HG02981 (cell line): ENCODE measurements at regions not wholly inside any gene's neighbourhood (a gene's known extent, or its start where the extent isn't known, plus 50 kb on each side); places are given as distances from the start of the nearest gene placed in this dataset.

Source experiments
- ATAC-seq: cut with Tn5 transposase; IDR thresholded peaks from one replicate; pipeline ENCODE4 v1.9.1; 2021; ENCODE audit warnings: mild to moderate bottlenecking, moderate library complexity; ENCODE audit not compliant: unreplicated experiment

DNA sequence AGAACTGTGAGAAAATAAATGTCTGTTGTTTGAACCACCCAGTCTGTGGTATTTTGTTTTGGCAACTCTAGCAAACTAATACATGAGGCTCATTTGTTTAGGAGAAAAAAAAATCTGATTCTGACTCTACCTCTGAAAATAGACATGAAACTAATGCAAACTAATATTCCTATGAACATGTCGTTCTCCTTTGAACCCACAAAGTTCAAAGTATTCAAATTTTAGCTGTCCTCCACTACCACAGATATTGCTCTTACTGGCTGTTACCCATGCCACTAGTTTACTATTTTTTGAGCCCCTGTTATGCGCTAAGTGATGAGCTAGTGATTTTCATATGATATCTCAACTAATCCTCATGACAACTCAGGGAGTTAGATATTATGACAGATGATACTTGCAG, 58.8 kb upstream of the ZNF804B start:
- ATAC-seq, result no peak

DNA sequence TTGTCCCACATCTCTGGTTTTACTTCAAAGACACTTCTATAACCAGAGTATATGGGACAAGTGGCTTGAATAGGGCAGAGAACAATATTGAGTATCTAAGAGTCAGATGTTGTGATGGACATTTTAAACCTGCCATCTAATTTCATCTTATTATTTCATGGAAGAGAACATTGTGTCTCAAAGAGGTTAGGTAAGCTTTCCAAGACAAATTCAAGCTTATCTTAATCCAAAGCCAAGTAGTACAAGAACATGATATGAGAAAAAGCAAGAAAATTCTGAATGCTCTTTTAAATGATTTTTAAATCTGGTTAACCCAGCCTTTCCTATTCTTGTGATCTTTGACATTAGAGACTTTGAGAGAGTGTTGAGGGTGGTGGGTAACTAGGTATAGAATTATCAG, 65.3 kb upstream of the ZNF804B start:
- ATAC-seq, result no peak

DNA sequence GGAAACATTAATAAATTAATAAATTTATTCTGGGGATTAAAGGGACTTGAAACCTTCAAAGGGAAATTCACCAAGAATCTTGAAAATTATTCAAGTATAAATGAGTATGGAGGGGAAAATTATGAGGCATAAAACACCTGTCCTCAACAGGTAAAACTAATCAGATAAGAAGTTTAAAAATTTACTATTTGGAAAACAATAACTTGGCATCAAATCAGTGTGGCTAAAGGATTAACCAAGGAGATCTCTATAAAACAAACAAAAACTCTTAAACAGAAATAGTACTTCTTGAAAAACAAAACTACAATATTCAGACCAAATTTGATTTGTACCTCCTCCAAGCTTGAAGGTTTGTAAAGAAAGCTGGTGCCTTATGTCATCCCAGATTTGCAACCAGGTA, 66.4 kb upstream of the ZNF804B start:
- ATAC-seq, result no peak

DNA sequence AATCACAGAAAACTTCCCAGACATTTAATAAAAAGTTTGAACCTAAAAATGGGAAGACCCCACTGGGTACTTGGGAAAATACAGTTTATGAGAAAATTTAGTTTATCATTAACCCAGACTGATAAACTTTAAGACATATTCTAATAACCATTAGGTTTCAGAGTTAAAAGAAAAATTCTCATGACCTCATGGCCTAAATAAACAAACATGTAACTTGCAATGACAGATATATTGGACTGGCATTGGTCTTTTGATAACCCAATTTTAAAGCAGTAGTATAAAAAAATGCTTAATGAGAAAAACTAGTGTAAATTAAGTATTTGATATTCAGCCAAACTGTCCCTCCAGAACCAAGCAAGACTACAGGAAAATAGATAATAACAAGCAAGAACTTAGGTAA, 67.0 kb upstream of the ZNF804B start:
- no peak for ATAC-seq

DNA sequence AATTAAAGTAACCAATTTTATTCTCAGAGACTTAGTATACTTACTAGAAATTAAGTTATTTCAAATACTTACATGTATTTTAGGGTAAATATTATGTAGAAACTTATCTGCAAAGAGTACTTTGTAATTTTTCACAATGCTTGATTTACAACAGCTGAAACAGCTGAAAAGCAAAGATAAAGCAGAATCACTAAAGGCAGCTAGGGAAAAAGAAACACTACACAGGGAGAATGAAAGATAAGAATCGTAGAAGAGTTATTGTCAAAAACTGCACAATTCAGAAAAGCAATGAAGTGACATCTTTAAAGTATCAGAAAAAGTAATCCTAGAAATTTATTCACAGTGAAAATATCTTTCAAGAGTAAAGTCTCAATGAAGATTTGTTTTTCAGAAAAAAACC, 69.7 kb upstream of the ZNF804B start:
- ATAC-seq, result no peak

DNA sequence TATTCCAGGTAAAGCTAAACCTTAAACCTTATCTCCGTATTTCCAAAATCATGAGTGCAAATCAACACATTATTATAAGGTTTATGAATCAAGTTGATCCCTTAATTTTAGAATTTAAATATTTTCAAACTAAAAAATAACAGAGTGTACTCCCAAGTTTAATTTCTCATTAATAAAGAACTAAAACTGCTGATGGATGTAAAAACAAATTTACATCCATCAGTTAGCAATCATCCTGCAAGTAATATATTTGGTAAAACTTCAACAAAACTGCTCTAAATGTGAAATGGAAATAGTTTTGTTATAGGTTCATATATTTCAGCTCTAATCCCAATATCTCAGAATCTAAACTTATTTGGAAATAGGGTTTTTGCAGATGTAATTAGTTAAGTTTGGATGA, 71.3 kb upstream of the ZNF804B start:
- no peak for ATAC-seq

DNA sequence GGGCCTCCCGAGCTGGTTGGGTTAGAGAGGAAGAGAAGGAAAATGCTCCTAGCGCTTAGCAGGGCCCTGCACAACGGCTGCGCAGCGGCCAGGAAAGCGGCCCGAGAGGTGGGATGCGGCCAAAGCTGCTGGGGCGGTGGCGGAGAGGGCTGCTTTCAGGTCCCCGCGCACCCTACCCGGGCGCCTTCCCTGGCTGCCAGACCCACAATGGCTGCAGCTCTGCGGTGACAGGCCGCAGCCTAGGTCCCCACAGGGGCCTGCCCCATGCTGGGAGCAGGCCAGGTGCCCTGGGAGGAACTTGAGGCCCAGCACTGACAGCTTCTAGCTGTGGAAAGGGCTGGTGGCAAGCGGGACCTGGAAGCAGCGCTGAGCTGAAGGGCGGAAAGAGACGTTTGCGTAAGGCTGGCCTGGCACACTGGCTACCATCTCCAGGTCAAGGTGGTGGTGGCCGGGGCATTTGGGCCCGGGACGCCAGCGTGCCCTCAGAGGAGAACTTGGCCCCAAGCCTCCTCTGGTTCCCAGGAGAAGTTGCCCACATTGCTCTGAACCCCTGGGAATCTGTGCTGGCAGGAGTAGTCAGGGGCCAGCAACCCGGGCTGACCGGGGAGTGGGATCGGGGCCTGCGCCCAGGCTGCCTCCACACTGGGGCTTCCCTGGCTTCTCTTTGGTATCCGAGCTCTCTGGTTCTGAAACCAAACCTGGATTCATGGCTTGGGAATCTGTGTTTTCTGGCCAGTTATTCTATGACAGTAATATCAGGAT, 72.9 kb upstream of the ZNF804B start:
- no peak for ATAC-seq

DNA sequence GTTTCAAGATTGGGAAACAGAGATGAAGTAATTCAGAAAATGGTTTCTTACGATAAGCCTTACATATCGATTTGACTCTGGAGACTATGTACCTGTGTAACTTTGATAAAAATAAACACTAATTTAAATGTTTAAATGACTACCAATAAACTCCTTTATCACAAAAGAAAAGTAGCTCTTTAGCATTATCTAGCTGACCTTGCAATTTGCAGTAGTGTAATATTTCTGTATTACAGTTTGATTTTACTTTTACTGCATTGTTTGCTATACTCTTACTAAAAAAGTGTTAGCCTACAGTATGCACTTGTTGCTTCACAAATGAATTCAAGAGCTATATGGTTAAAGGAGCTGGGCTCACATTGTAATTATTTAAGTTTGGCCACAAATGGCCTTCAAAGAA, 77.8 kb upstream of the ZNF804B start:
- ATAC-seq, result no peak

DNA sequence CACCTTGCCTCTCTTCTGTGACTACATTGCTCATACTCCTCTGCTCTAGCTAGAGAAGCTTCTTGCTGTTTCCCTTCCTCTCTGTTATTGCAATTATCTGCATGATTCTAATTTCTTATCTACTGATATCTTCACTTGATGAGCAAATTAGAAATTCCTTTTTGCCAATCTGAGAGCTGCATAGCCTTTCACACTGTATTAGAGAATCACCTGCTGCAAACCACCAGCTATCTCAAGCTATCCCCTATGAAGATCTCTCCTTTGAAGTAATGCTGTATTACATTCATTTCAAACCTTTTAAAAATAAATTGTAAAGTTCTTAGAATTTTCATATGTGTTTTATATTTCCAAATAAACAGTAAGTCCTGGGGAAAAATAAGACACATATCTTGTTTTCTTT, 89.0 kb upstream of the ZNF804B start:
- ATAC-seq, result no peak

DNA sequence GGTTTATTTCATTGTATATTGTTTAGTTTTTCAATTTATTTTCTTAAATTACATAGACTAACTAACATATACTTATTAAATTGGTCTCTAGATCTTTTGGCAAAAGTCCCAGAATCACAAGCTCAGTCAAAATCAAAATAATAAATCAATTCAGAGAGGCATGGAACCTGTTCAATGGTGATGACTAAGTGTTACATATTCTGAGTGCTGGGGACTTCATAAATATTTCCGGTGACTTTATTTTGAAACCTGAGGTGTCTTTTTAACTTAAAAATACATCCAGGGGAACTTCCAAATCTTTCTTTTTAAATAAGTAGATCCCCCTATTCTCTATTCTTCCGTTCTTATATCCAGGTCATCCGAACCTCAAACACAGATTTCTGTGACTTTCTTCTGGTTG, 89.6 kb upstream of the ZNF804B start:
- no peak for ATAC-seq

DNA sequence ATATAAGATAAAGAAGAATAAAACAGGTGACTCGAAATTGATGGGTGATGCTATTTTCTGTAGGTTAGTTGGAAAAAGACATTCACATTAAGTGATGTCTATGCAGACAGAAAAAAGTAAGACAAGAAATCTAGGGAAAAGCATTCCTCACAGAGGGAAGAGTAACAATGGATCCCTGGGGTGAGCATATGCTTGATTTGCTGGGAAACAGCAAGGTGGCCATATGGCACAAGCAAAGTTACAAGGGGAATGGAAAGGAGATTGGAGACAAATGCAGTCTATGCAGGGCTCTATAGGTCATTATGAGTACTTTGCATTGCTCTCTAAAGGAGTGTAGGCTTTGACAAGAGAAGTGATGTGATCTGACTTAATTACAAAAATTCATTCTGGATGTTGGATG, 90.9 kb upstream of the ZNF804B start:
- no peak for ATAC-seq

DNA sequence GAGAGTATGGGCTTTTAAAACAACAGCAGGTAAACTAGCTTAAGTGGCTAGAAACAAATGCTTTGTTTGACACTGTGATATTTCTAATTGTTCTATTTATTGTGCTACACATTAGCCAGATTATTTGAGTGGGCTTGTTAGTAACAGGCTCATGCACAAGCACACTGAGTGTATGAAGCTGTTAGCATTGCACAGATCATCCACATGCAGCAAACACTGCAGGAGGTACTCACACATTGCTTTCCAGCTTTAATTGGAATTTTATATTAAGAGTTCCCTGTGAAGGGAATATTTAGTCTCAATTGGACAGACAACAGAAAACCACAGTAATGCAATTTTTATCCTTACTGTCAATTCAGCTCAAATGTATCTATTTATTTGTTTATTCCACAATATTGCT, 92.9 kb upstream of the ZNF804B start:
- ATAC-seq, result no peak

DNA sequence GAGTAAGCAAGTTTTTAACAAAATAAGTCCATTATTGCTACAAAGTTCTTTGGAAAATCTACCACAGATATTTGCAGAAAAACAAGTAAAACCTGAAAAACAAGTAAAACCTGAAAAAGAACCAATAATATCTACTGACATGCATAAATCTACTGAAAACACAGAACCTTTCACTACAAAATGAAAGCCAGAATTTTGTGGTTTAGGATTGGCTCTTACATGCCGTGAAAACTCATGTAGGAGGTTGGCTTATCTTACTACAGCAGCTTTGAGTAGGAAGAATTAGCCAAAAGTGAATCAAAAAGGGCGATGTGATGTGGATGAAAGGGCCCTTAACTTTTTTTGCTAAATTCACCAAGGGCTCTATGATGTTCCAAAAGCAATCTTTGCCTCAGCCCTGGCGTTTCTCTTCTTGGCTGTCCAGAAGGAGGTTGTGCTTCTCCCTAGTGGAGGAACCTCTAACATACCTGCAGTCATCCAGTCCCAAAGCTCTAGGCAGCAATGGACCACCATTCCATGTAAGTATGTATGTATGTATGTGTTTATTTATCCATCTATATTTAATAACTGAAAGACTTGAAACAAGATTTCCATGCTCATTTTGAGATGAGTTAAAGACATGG, 93.5 kb upstream of the ZNF804B start:
- no peak for ATAC-seq

DNA sequence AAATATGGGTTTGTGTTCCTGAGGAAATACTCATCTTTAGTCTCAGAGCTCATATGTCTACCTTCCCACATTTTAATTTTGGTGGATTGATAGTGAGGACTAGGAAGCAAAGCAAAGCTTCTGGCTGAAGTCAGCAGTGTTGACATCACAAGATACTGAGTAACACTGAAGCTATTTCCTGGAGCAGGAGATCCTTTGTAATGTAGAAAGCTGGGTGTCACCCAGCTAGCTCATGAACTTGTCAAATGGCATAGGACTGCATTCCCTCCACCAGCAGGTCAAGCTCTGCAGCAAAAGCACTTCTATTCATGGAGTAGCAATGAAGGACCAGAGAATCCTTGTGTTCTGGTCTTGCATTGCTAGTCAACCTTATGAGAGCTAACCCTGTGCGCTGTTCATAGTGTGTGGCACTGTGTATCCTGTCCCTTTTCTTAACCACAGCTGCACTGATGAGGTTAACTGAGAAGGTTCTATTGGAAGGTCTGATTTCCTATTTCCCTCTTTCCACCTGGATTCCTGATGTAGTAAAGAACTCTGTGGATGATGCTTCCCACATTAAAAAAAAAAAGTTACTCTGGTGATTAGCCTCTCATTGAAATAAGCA, 94.8 kb upstream of the ZNF804B start:
- ATAC-seq, result no peak

DNA sequence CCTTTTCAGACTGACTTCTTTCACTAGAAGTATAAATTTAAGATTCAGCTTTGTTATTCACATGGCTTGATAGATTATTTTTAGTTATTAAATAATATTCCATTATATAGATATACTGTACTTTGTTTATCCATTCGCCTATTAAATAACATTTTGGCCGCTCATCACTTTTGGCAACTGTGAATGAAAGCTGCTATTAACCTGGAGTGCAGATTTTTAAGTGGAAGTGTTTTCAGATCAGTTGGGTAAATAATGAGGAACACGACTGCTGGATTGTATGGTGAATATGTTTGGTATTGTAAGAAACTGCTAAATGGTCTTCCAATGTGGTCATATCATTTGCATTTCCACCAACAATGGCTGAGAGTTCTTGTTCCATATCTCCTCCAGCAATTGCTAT, 97.6 kb upstream of the ZNF804B start:
- no peak for ATAC-seq

DNA sequence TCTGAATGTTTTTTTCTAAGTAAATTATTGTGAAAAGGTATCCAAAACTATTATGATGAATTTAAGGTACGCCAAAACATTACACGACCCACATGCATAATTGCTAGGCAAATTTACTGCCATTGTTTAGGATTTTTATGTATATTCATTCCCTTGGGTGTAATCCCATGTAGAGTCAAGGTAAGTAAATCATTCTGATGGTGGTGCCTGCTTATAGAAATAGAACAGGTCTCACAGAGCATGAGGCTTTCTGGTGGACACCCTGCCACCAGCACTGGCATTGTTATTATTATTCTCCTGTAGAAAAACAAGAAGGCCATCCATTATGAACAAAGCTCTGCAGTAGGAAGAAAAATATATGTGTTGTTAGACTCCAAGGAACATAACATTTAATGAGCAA, 111.7 kb upstream of the ZNF804B start:
- ATAC-seq, result no peak

DNA sequence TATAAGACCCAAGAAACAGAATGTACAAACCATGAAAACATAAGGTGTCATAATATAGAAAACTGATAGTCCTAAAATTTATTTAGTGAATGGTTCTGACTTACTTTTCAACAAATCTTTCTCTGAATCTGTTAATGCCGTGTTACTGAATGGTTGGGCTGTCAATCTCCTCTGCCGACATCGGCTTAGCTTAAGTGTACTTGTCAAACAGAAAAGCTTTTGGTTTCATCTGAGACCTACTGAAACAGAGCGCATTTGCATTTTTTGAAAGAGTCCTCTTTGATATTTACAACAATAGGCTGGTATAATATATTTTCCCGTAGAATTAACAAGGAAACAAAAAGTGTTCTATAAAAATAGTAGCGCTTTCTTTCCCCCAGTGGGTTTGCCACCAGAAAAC, 120.9 kb upstream of the ZNF804B start:
- ATAC-seq, result no peak

DNA sequence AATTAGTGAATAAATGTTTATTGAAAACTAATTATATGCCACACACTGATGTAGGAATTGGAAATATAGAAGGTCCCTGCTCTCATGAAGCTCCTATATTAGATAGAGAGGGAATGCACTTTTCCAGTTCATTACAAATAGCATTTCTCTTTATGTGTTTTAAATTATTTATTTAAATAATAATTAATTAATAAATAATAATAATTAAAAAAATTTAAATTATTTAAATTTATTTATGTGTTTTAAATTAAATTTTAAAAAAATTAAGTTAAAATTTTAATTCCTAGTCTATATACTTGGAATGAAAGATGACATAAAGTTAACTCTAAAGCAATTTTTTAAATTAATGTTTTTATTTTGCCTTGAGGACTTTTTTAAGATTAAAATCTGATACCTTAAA, 121.7 kb upstream of the ZNF804B start:
- ATAC-seq, result no peak

DNA sequence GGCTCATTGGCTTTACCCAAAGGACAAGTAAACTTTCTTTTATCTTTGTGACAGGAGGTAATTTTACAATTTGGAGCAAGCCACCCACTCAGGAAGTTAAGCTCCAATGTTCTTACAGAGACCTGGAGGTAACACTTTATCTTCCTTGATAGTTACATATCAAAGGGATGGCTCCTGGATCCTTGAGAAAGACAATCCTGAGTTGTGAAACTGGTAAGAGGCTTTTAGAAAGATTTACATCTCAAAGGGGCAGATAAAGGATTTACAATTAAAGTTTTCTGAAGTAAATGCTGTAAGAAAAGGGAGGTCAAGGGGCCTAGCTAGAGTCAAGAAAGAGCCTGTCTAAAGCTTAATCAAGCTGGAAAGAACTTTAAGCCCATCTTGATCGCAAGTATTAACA, 124.4 kb upstream of the ZNF804B start:
- no peak for ATAC-seq

DNA sequence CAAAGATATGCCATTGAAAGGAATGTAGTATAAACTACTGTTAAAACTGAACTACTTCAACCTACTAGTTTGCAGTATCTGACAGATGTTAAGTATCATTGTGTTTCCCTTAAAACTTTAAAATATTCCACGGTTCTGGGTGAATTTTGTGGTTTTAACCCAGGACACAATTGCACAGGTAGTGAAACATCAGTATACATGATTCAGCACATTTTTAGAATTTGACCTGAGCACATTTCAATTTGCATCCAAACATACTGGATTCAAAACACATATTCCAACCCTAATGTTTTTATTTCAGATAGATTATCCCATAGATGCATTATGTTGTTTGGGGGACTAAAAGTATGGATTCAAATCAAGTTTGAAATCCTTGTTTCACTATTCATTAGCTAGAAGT, 129.9 kb upstream of the ZNF804B start:
- ATAC-seq, result no peak

DNA sequence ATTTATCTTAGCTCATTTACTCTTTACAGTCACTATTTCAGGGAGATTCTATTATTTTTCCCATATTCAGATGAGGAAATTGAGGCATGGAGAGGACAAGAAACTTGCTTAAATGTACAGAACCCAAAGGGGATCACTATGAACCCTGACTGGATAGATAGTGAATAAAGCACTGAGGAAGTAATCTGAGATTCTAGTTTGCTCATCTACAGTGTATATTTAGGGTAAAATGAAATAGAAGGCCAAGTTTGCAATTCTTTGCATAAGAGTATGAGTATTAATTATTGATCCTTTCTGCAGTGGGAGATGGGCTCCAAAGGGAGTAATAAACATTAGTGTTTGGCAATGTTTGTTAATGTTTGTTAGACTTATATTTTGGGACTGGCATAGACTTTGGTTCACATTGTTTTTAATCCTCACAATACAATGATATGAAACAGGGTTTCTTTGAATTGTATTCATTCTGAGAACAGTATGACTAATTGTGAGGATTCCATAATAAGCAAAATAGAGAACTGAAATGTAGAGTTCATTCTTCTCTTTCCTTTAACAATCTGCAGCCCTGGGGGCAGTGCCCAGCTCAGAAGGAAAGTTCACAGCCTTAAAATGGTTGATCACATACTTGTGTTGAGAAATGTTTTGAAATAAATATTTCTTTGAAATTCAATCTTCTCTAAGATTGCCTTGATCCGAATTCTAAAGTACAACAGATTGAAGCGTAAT, 131.0 kb upstream of the ZNF804B start:
- ATAC-seq, result peak; percentile 100

DNA sequence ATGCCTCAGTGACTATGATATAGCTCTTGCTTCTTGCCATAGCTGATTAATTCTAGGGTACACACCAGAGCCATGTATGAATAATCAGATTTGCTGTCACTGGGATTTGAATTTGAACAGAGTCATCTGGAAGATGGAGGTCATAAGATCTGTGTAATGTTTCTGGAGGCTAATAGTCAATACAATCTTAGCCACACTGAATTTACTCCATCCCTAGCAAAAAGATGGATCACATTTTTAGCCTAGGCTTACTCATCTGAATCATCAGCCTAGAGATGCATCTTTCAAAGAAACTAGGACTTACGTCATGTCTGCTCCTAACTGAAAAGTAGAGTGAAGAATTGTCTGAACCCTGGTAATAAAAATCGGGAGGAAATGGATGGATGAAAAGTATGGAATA, 142.3 kb upstream of the ZNF804B start:
- ATAC-seq, result no peak
